GM12878 (cell line): ENCODE measurements at regions not wholly inside any gene's neighbourhood (a gene's known extent, or its start where the extent isn't known, plus 50 kb on each side); places are given as distances from the start of the nearest gene placed in this dataset.

Experiments
- CHD1 ChIP-seq: IDR thresholded peaks from 2 replicates; pipeline ENCODE4 v1.6.1; 2012; ENCODE audit warnings: low read depth, low read length, improper control_type of control experiment
- CHD4 ChIP-seq: fragments of 200-600 bp; sonication (generic); IDR thresholded peaks from 2 replicates; pipeline ENCODE4 v1.6.1; 2016; ENCODE audit warnings: mild to moderate bottlenecking
- POLR2A ChIP-seq: IDR thresholded peaks from 2 replicates; pipeline ENCODE4 v1.6.1; 2011; ENCODE audit warnings: low read depth, mild to moderate bottlenecking, low read length

DNA sequence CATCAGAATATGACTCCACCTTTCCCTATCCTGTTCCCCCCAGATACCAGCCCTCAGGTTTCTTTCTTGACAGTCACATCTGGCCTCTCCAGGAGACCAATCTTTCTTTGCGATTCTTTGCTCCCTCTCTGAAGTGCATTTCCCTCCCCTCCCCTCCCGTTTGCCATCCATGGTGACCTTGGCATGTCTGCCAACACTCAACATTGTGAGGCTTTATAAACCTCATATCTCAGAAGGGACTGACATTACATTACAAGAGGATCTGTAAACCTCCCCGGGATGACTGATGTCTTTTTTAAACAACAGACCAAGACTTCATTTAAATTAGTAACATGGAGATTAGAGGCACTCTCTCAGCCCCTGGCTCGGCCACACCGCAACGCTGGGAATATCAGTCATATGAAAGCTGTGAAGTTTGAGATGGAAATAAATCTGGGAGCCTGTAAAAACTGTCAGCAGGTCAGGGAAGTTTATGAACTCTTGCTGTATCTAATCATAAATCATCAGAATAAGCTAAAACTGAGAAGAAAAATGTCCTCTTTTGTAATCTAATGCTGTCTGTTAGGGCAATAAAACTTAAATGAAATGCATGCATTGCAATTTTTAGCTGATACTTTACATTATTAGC is 401.7 kb upstream of the PROX1 start:
- TF ChIP-seq CHD4 (no peak), CHD1 (no peak), POLR2A (no peak)
